ENCODE measurements at regions not wholly inside any gene's neighbourhood (a gene's known extent, or its start where the extent isn't known, plus 50 kb on each side); places are given as distances from the start of the nearest gene placed in this dataset.
"Not testable (repeated sequence)": the region's sequence is repeated elsewhere in the genome, so short reads cannot be mapped to it uniquely, and the experiment has no call there.

- H3K79me2 ChIP-seq (ENCODE audit: insufficient read depth): peaks cover 98% of the 10 kb centered on the region
These were observed 90.1 kb upstream of the SERTAD2 start for GRCh38 chr2:64743739-64744330.

GRCh38 chr2:64745562-64745961, 91.8 kb upstream of the SERTAD2 start:
- H2AFZ ChIP-seq: no peak overlapping the region
- in situ Hi-C loops (cut with MboI): no loop called here
- TF ChIP-seq EZH2 (IDR thresholded peaks at IDR 0.05; ENCODE audit: insufficient read depth, poor library complexity, severe bottlenecking) (no peak), EZH2phosphoT487 (IDR thresholded peaks at IDR 0.05; ENCODE audit: insufficient read depth, low read depth) (no peak)
- no peaks in the 10 kb centered on the region for H4K20me1 ChIP-seq (ENCODE audit: insufficient read depth)
- H3K9ac ChIP-seq: no peak overlapping the region
- 93 to 94% methylated on average over 2 of the region's 2 CpGs for whole genome bisulfite sequencing, 2 experiments (ENCODE audit: low coverage in 1 of 2, low lambda C conversion rate in 2 of 2, missing lambda C conversion rate in 2 of 2)
- H3F3A ChIP-seq (ENCODE audit: insufficient read depth): peaks cover 21% of the 10 kb centered on the region
- no peaks in the 10 kb centered on the region for H3K9me2 ChIP-seq (ENCODE audit: insufficient read depth)
- no peak for DNase-seq
- H3K4me3 ChIP-seq: no peak overlapping the region
- peaks cover 97% of the 10 kb centered on the region for H3K79me2 ChIP-seq (ENCODE audit: insufficient read depth)
- H3K27me3 ChIP-seq (replicated peaks; ENCODE audit: insufficient read depth): no peaks in the 10 kb centered on the region
- H3K4me2 ChIP-seq (ENCODE audit: unreplicated experiment): no peak overlapping the region
- no peak overlapping the region for H3K27ac ChIP-seq
- H3K4me1 ChIP-seq (ENCODE audit: insufficient read depth): peaks cover 24% of the 10 kb centered on the region; the same call in 1 of the 2 replicates
- no peaks in the 10 kb centered on the region for H3K36me3 ChIP-seq (ENCODE audit: low read depth)
- H3K9me3 ChIP-seq (ENCODE audit: low read depth): no peaks in the 10 kb centered on the region

More at GRCh38 chr2:64743739-64744330, 90.1 kb upstream of the SERTAD2 start:
- in situ Hi-C loops (cut with MboI): no loop called here
- H4K20me1 ChIP-seq (ENCODE audit: insufficient read depth): no peaks in the 10 kb centered on the region
- no peak overlapping the region for H3K4me2 ChIP-seq (ENCODE audit: unreplicated experiment)
- H3K4me1 ChIP-seq (ENCODE audit: insufficient read depth): peaks cover 16% of the 10 kb centered on the region; the same call in 1 of the 2 replicates
- no peaks in the 10 kb centered on the region for H3K9me2 ChIP-seq (ENCODE audit: insufficient read depth)
- no peak for DNase-seq
- H3K27ac ChIP-seq: no peak overlapping the region
- H2AFZ ChIP-seq: no peak overlapping the region
- H3K36me3 ChIP-seq (ENCODE audit: low read depth): no peaks in the 10 kb centered on the region
- no peak overlapping the region for H3K4me3 ChIP-seq
- H3F3A ChIP-seq (ENCODE audit: insufficient read depth): peaks cover 4% of the 10 kb centered on the region; the same call in 1 of the 2 replicates
- no peaks in the 10 kb centered on the region for H3K27me3 ChIP-seq (replicated peaks; ENCODE audit: insufficient read depth)
- 70 to 71% methylated on average over 2 of the region's 2 CpGs for WGBS, 2 experiments (ENCODE audit: low coverage in 1 of 2, low lambda C conversion rate in 2 of 2, missing lambda C conversion rate in 2 of 2)
- TF ChIP-seq EZH2 (IDR thresholded peaks at IDR 0.05; ENCODE audit: insufficient read depth, poor library complexity, severe bottlenecking) (no peak), EZH2phosphoT487 (IDR thresholded peaks at IDR 0.05; ENCODE audit: insufficient read depth, low read depth) (no peak)
- H3K9ac ChIP-seq: no peak overlapping the region
- H3K9me3 ChIP-seq (ENCODE audit: low read depth): no peaks in the 10 kb centered on the region

DNA sequence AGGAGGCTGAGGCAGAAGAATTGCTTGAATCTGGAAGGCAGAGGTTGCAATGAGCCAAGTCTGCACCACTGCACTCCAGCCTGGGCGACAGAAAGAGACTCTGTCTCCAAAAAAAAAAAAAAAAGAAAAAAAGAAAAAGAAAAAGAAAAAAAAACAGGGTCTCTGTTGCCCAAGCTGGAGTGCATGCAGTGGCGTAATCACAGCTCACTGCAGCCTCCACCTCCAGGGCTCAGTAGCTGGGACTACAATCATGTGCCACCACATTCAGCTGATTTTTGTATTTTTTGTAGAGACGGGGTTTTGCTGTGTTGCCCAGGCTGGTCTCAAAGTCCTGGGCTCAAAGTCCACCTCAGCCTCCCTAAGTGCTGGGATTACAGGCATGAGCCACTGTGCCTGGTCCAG, 94.0 kb upstream of the SERTAD2 start:
- H3K27me3 ChIP-seq (replicated peaks; ENCODE audit: insufficient read depth); H3K9me3 ChIP-seq (ENCODE audit: low read depth); H3K4me3 ChIP-seq; in situ Hi-C loops (cut with MboI); H3K36me3 ChIP-seq (ENCODE audit: low read depth); H3K9me2 ChIP-seq (ENCODE audit: insufficient read depth); H3K4me2 ChIP-seq (ENCODE audit: unreplicated experiment); H3K27ac ChIP-seq; H4K20me1 ChIP-seq (ENCODE audit: insufficient read depth); H2AFZ ChIP-seq; H3K9ac ChIP-seq: not testable (repeated sequence)
- H3K4me1 ChIP-seq (ENCODE audit: insufficient read depth): peaks cover 31% of the 10 kb centered on the region; the same call in 1 of the 2 replicates
- DNase-seq: peak; percentile 20
- peaks cover 32% of the 10 kb centered on the region for H3F3A ChIP-seq (ENCODE audit: insufficient read depth)
- peaks cover 76% of the 10 kb centered on the region for H3K79me2 ChIP-seq (ENCODE audit: insufficient read depth)
- 58 to 60% methylated on average over 3 of the region's 3 CpGs for WGBS, 2 experiments (ENCODE audit: low coverage in 1 of 2, low lambda C conversion rate in 2 of 2, missing lambda C conversion rate in 2 of 2)

- no peak for TF ChIP-seq EZH2phosphoT487 (IDR thresholded peaks at IDR 0.05; ENCODE audit: insufficient read depth, low read depth)
- TF ChIP-seq EZH2 (IDR thresholded peaks at IDR 0.05; ENCODE audit: insufficient read depth, poor library complexity, severe bottlenecking): no peak
- Histone ChIP-seq H3K36me3 (ENCODE audit: low read depth) (no peaks in the 10 kb centered on the region), H3K9me2 (ENCODE audit: insufficient read depth) (no peaks in the 10 kb centered on the region), H3K9me3 (ENCODE audit: low read depth) (no peaks in the 10 kb centered on the region), H3K4me1 (ENCODE audit: insufficient read depth) (peaks cover 32% of the 10 kb centered on the region; the same call in 1 of the 2 replicates), H2AFZ (no peak overlapping the region), H3K9ac (no peak overlapping the region), H3K4me3 (peak overlapping the region; percentile 78; the same call in 1 of the 2 replicates), H3K27me3 (replicated peaks; ENCODE audit: insufficient read depth) (no peaks in the 10 kb centered on the region), H3K79me2 (ENCODE audit: insufficient read depth) (peaks cover 72% of the 10 kb centered on the region), H4K20me1 (ENCODE audit: insufficient read depth) (no peaks in the 10 kb centered on the region), H3F3A (ENCODE audit: insufficient read depth) (peaks cover 36% of the 10 kb centered on the region), H3K27ac (no peak overlapping the region), H3K4me2 (ENCODE audit: unreplicated experiment) (peak overlapping the region; percentile 95)
- in situ Hi-C loops (cut with MboI): no loop called here
- 96% methylated on average over 3 of the region's 3 CpGs for WGBS, 2 experiments (ENCODE audit: low coverage in 1 of 2, low lambda C conversion rate in 2 of 2, missing lambda C conversion rate in 2 of 2)
- no peak for DNase-seq
These were observed 94.4 kb upstream of the SERTAD2 start for GRCh38 chr2:64748147-64748546.
